Caco-2 (cell line): ENCODE measurements at regions not wholly inside any gene's neighbourhood (a gene's known extent, or its start where the extent isn't known, plus 50 kb on each side); places are given as distances from the start of the nearest gene placed in this dataset.

ENCODE experiments used
- BruUV-seq: library from RNA; stranded (reverse); fragments of 400-500 nt; replicated peaks from 2 replicates; lab custom pipeline; 2021; lab: Mats Ljungman, UMichigan
- CTCF ChIA-PET: fragments of 300-600 bp; sonication (Branson Sonifier 250); formaldehyde crosslinking; loops from one replicate; lab custom pipeline; 2022; ENCODE audit warnings: antibody characterized with exemption; lab: Charles Lee
- POLR2A ChIA-PET: fragments of 300-600 bp; sonication (Branson Sonifier 250); formaldehyde crosslinking; loops from one replicate; lab custom pipeline; 2022; ENCODE audit warnings: antibody characterized with exemption; lab: Charles Lee
- DNase-seq, 2 experiments: peaks; one replicate each; pipeline versions ENCODE4 v3.0.0 to v3.0.0-alpha.2; 2020 to 2022
- H3K27me3 ChIP-seq: replicated peaks from 2 replicates; pipeline ENCODE4 v1.6.0; 2011; ENCODE audit warnings: low read length; ENCODE audit not compliant: control insufficient read depth, insufficient read depth
- H3K36me3 ChIP-seq: 2 replicates; pipeline ENCODE4 v1.5.1; 2011; ENCODE audit warnings: low read length; ENCODE audit not compliant: control insufficient read depth, insufficient read depth
- H3K4me1 ChIP-seq: fragments of 250-450 bp; sonication (Bioruptor Pico); 2 replicates; pipeline ENCODE4 v1.5.1; 2020; ENCODE audit warnings: mild to moderate bottlenecking
- H3K4me3 ChIP-seq: 2 replicates; pipeline ENCODE4 v1.5.1; 2011; ENCODE audit warnings: low read depth, mild to moderate bottlenecking, control low read depth, low read length
- H3K9me3 ChIP-seq: fragments of 250-450 bp; sonication (Bioruptor Pico); 2 replicates; pipeline ENCODE4 v1.5.1; 2020; ENCODE audit warnings: mild to moderate bottlenecking, moderate library complexity
- H3K27ac Mint-ChIP-seq: one replicate; pipeline ENCODE4 v1.8.0; 2022; ENCODE audit warnings: mixed read lengths; ENCODE audit not compliant: unreplicated experiment
- H3K27me3 Mint-ChIP-seq: one replicate; pipeline ENCODE4 v1.8.0; 2022; ENCODE audit warnings: mixed read lengths; ENCODE audit not compliant: insufficient read depth, unreplicated experiment
- H3K36me3 Mint-ChIP-seq: one replicate; pipeline ENCODE4 v1.8.0; 2022; ENCODE audit warnings: mild to moderate bottlenecking, mixed read lengths; ENCODE audit not compliant: insufficient read depth, unreplicated experiment
- H3K4me1 Mint-ChIP-seq: one replicate; pipeline ENCODE4 v1.8.0; 2022; ENCODE audit warnings: low read depth, mixed read lengths; ENCODE audit not compliant: unreplicated experiment
- H3K4me3 Mint-ChIP-seq: one replicate; pipeline ENCODE4 v1.8.0; 2022; ENCODE audit warnings: mild to moderate bottlenecking, moderate library complexity, mixed read lengths; ENCODE audit not compliant: unreplicated experiment
- H3K9me3 Mint-ChIP-seq: one replicate; pipeline ENCODE4 v1.8.0; 2022; ENCODE audit warnings: mixed read lengths; ENCODE audit not compliant: unreplicated experiment
- intact Hi-C: fragments of 100-400 bp; cut with micrococcal nuclease; formaldehyde crosslinking; loops from one replicate; pipeline ENCODE4 v1.10.0; 2022; ENCODE audit not compliant: unreplicated experiment
- TF ChIP-seq, protein P1 (sequence below), 2 experiments: fragments of 200-600 bp in 1 of 2; IDR thresholded peaks; 1 replicate in 1 of 2; 2 replicates in 1 of 2; pipeline versions ENCODE4 v1.5.1 to v1.8.0; 2011 to 2022; ENCODE audit warnings: antibody characterized with exemption in 1 of 2, control low read depth in 1 of 2, inconsistent platforms in 1 of 2, low read depth in 1 of 2, low read length in 1 of 2, mild to moderate bottlenecking in 1 of 2, moderate library complexity in 1 of 2; ENCODE audit not compliant: insufficient read depth in 1 of 2, severe bottlenecking in 1 of 2, unreplicated experiment in 1 of 2

DNA sequence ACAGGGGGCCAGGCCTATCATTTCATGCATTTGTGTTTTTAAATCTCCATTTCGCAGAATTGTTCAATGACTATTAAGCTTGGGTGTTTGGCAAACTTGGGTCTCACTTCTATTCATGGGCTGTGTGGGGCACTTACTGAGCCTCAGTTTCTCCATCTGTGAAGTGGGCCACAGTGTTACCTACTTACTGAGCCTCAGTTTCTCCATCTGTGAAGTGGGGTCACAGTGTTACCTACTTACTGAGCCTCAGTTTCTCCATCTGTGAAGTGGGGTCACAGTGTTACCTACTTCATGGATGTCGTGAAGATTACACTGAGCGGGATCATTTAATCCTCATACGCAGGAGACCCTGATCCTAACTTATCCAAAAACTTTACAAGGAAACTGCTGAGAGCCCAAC, 115.1 kb upstream of the STX18 start:
- H3K36me3 Mint-ChIP-seq = peaks cover 6% of the 10 kb centered on the region
- no peak overlapping the region for H3K4me3 Mint-ChIP-seq
- no TSS peak for BruUV-seq
- peaks cover 6% of the 10 kb centered on the region for H3K4me1 Mint-ChIP-seq
- Histone ChIP-seq H3K4me3 (no peak overlapping the region), H3K27me3 (no peaks in the 10 kb centered on the region), H3K9me3 (no peaks in the 10 kb centered on the region), H3K4me1 (0 out of 2 replicates have a peak, but pooled peaks cover 3% of the 10 kb centered on the region), H3K36me3 (no peaks in the 10 kb centered on the region)
- intact Hi-C loops = no loop called here
- CTCF ChIA-PET = no interaction called here
- POLR2A ChIA-PET = no interaction called here
- TF ChIP-seq, protein P1, sequence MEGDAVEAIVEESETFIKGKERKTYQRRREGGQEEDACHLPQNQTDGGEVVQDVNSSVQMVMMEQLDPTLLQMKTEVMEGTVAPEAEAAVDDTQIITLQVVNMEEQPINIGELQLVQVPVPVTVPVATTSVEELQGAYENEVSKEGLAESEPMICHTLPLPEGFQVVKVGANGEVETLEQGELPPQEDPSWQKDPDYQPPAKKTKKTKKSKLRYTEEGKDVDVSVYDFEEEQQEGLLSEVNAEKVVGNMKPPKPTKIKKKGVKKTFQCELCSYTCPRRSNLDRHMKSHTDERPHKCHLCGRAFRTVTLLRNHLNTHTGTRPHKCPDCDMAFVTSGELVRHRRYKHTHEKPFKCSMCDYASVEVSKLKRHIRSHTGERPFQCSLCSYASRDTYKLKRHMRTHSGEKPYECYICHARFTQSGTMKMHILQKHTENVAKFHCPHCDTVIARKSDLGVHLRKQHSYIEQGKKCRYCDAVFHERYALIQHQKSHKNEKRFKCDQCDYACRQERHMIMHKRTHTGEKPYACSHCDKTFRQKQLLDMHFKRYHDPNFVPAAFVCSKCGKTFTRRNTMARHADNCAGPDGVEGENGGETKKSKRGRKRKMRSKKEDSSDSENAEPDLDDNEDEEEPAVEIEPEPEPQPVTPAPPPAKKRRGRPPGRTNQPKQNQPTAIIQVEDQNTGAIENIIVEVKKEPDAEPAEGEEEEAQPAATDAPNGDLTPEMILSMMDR (IDR thresholded peaks at IDR 0.05; ENCODE audit: insufficient read depth in 1 of 2, low read depth in 1 of 2, low read length in 1 of 2, severe bottlenecking in 1 of 2, unreplicated experiment in 1 of 2) = no peak
- no peak for DNase-seq
- H3K9me3 Mint-ChIP-seq = no peaks in the 10 kb centered on the region
- H3K27ac Mint-ChIP-seq = no peak overlapping the region
- H3K27me3 Mint-ChIP-seq = no peaks in the 10 kb centered on the region

- H3K36me3 ChIP-seq = no peaks in the 10 kb centered on the region
- no peaks in the 10 kb centered on the region for H3K9me3 ChIP-seq
- H3K4me1 ChIP-seq = 0 out of 2 replicates have a peak, but pooled peaks cover 3% of the 10 kb centered on the region
- H3K27me3 ChIP-seq = no peaks in the 10 kb centered on the region
- intact Hi-C loops = no loop called here
- H3K4me3 Mint-ChIP-seq = no peak overlapping the region
- H3K9me3 Mint-ChIP-seq = no peaks in the 10 kb centered on the region
- BruUV-seq = no TSS peak
- H3K36me3 Mint-ChIP-seq = peaks cover 6% of the 10 kb centered on the region
- no peak for DNase-seq
- no peak overlapping the region for H3K27ac Mint-ChIP-seq
- peaks cover 6% of the 10 kb centered on the region for H3K4me1 Mint-ChIP-seq
- POLR2A ChIA-PET = no interaction called here
- TF ChIP-seq, protein P1 (IDR thresholded peaks at IDR 0.05; ENCODE audit: insufficient read depth in 1 of 2, low read depth in 1 of 2, low read length in 1 of 2, severe bottlenecking in 1 of 2, unreplicated experiment in 1 of 2) = no peak
- H3K27me3 Mint-ChIP-seq = no peaks in the 10 kb centered on the region
- CTCF ChIA-PET = no interaction called here
- H3K4me3 ChIP-seq = no peak overlapping the region
Measured at GRCh38 chr4:4655901-4656300, 114.1 kb upstream of the STX18 start.

DNA sequence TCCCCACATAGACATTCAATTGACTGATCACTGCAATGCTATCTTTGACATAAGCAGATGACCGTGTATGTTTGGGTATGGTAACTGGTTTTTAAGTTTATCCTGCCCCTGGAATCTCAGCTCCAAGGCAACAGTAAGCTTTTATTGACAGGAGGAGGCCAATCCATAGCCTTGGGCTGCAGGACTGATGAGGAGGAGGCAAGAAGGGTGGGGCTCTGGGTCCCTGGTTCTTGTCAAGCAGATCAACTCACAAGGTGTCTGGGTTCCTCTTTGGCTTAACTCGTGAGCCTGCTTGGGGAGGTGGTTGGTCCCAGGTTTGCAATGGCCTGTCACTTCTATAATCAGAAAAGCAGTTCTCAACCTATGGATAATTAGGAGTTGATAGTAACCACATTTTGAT, 113.2 kb upstream of the STX18 start:
- 0 out of 2 replicates have a peak, but pooled peaks cover 3% of the 10 kb centered on the region for H3K4me1 ChIP-seq
- H3K36me3 ChIP-seq = no peaks in the 10 kb centered on the region
- H3K27me3 ChIP-seq = no peaks in the 10 kb centered on the region
- peaks cover 6% of the 10 kb centered on the region for H3K36me3 Mint-ChIP-seq
- H3K27ac Mint-ChIP-seq = no peak overlapping the region
- H3K9me3 Mint-ChIP-seq = no peaks in the 10 kb centered on the region
- intact Hi-C loops = no loop called here
- TF ChIP-seq, protein P1 (IDR thresholded peaks at IDR 0.05; ENCODE audit: insufficient read depth in 1 of 2, low read depth in 1 of 2, low read length in 1 of 2, severe bottlenecking in 1 of 2, unreplicated experiment in 1 of 2) = no peak
- H3K4me3 Mint-ChIP-seq = no peak overlapping the region
- H3K4me3 ChIP-seq = no peak overlapping the region
- H3K4me1 Mint-ChIP-seq = peaks cover 5% of the 10 kb centered on the region
- no TSS peak for BruUV-seq
- ChIA-PET POLR2A (no interaction called here), CTCF (no interaction called here)
- no peaks in the 10 kb centered on the region for H3K9me3 ChIP-seq
- H3K27me3 Mint-ChIP-seq = no peaks in the 10 kb centered on the region
- peak in 1 of 2 experiments; percentile 56 for DNase-seq
